ENCODE measurements at regions not wholly inside any gene's neighbourhood (a gene's known extent, or its start where the extent isn't known, plus 50 kb on each side); places are given as distances from the start of the nearest gene placed in this dataset.

GRCh38 chr2:107276034-107276433 is 390.1 kb upstream of the ST6GAL2 start:
- TF ChIP-seq CTCF (conservative IDR thresholded peaks at IDR 0.05) (no peak), EZH2 (IDR thresholded peaks at IDR 0.05; ENCODE audit: low read depth) (no peak)
